Skeletal muscle cell (primary cell): ENCODE measurements at regions not wholly inside any gene's neighbourhood (a gene's known extent, or its start where the extent isn't known, plus 50 kb on each side); places are given as distances from the start of the nearest gene placed in this dataset.
"Not testable (repeated sequence)": the region's sequence is repeated elsewhere in the genome, so short reads cannot be mapped to it uniquely, and the experiment has no call there.

Source experiments
- DNase-seq: peaks from one replicate; pipeline ENCODE4 v3.0.0-alpha.2; 2010; ENCODE audit warnings: low read depth
- H3K4me3 ChIP-seq: 2 replicates; pipeline ENCODE4 v1.5.1; 2011; ENCODE audit warnings: low read depth, mild to moderate bottlenecking, control low read depth, low read length, moderate library complexity

GRCh38 chr5:173667702-173668101 is 51.3 kb upstream of the BOD1 start:
- H3K4me3 ChIP-seq = no peak overlapping the region
- no peak for DNase-seq

- H3K4me3 ChIP-seq = no peak overlapping the region
- DNase-seq = no peak
Measured at GRCh38 chr5:173668245-173668800, 51.9 kb upstream of the BOD1 start.

- no peak overlapping the region for H3K4me3 ChIP-seq
- no peak for DNase-seq
Measured at GRCh38 chr5:173668910-173669309, 52.5 kb upstream of the BOD1 start.

GRCh38 chr5:173669483-173669882 is 53.0 kb upstream of the BOD1 start:
- H3K4me3 ChIP-seq = no peak overlapping the region
- no peak for DNase-seq

- no peak overlapping the region for H3K4me3 ChIP-seq
- DNase-seq = peak; percentile 2
Measured at GRCh38 chr5:173670130-173670651, 53.7 kb upstream of the BOD1 start.

- DNase-seq = no peak
- no peak overlapping the region for H3K4me3 ChIP-seq
Measured at GRCh38 chr5:173670791-173671120, 54.3 kb upstream of the BOD1 start.

GRCh38 chr5:173671121-173671949 is 54.9 kb upstream of the BOD1 start:
- no peak overlapping the region for H3K4me3 ChIP-seq
- DNase-seq = no peak

GRCh38 chr5:173672166-173672565 is 55.7 kb upstream of the BOD1 start:
- no peak overlapping the region for H3K4me3 ChIP-seq
- DNase-seq = no peak

- no peak for DNase-seq
- H3K4me3 ChIP-seq = no peak overlapping the region
Measured at GRCh38 chr5:173672891-173673290, 56.4 kb upstream of the BOD1 start.

GRCh38 chr5:173673295-173674101 is 57.0 kb upstream of the BOD1 start:
- DNase-seq = no peak
- no peak overlapping the region for H3K4me3 ChIP-seq

GRCh38 chr5:173675287-173675996 is 59.0 kb upstream of the BOD1 start:
- DNase-seq = no peak
- no peak overlapping the region for H3K4me3 ChIP-seq

- H3K4me3 ChIP-seq = no peak overlapping the region
- no peak for DNase-seq
Measured at GRCh38 chr5:173676375-173676774, 59.9 kb upstream of the BOD1 start.

- H3K4me3 ChIP-seq = no peak overlapping the region
- no peak for DNase-seq
Measured at GRCh38 chr5:173677125-173677672, 60.7 kb upstream of the BOD1 start.

- no peak overlapping the region for H3K4me3 ChIP-seq
- no peak for DNase-seq
Measured at GRCh38 chr5:173679909-173680630, 63.6 kb upstream of the BOD1 start.

- DNase-seq = no peak
- H3K4me3 ChIP-seq = no peak overlapping the region
Measured at GRCh38 chr5:173680660-173681242, 64.3 kb upstream of the BOD1 start.

GRCh38 chr5:173682313-173682712 is 65.9 kb upstream of the BOD1 start:
- H3K4me3 ChIP-seq = no peak overlapping the region
- DNase-seq = no peak

GRCh38 chr5:173684535-173684934 is 68.1 kb upstream of the BOD1 start:
- DNase-seq, H3K4me3 ChIP-seq: not testable (repeated sequence)

GRCh38 chr5:173686950-173687349 is 70.5 kb upstream of the BOD1 start:
- no peak for DNase-seq
- H3K4me3 ChIP-seq = no peak overlapping the region
